Keratinocyte (primary cell): ENCODE measurements at regions not wholly inside any gene's neighbourhood (a gene's known extent, or its start where the extent isn't known, plus 50 kb on each side); places are given as distances from the start of the nearest gene placed in this dataset.

Experiments
- DNase-seq: peaks from one replicate; pipeline ENCODE4 v3.0.0-alpha.2; 2011; ENCODE audit warnings: low read depth, missing footprints, low spot score
- FAIRE-seq: peaks from 2 replicates; lab custom pipeline; 2011; peaks lifted over from hg19 to GRCh38; lab: Jason Lieb, UNC
- H2AFZ ChIP-seq: 2 replicates; pipeline ENCODE4 v1.6.0; 2012; ENCODE audit warnings: low read length, control low read depth, inconsistent platforms; ENCODE audit not compliant: control insufficient read depth
- H3K27ac ChIP-seq: 2 replicates; pipeline ENCODE4 v1.5.1; 2011; ENCODE audit warnings: low read length; ENCODE audit not compliant: control insufficient read depth, insufficient read depth
- H3K27me3 ChIP-seq: 3 replicates; pipeline ENCODE4 v1.6.0; 2011; ENCODE audit warnings: low read length; ENCODE audit not compliant: control insufficient read depth, insufficient read depth; ENCODE audit errors: extremely low read depth
- H3K36me3 ChIP-seq, 2 experiments: 2 replicates in 1 of 2; 3 replicates in 1 of 2; pipeline ENCODE4 v1.5.1; 2011; ENCODE audit warnings: low read length in 2 of 2, mild to moderate bottlenecking in 1 of 2; ENCODE audit not compliant: control insufficient read depth in 2 of 2, insufficient read depth in 2 of 2; ENCODE audit errors: extremely low read depth in 1 of 2
- H3K4me1 ChIP-seq: 3 replicates; pipeline ENCODE4 v1.5.1; 2011; ENCODE audit warnings: low read length; ENCODE audit not compliant: control insufficient read depth, insufficient read depth; ENCODE audit errors: extremely low read depth
- H3K4me2 ChIP-seq: 3 replicates; pipeline ENCODE4 v1.6.0; 2011; ENCODE audit warnings: low read depth, low read length; ENCODE audit not compliant: control insufficient read depth, insufficient read depth; ENCODE audit errors: extremely low read depth
- H3K4me3 ChIP-seq, 3 experiments: fragments of 200-600 bp in 1 of 3; sonication (generic) in 1 of 3; 2 replicates in 2 of 3; 3 replicates in 1 of 3; pipeline ENCODE4 v1.5.1; 2011 to 2016; ENCODE audit warnings: low read length in 3 of 3, mild to moderate bottlenecking in 3 of 3, control low read depth in 2 of 3, inconsistent platforms in 1 of 3, low read depth in 1 of 3, mixed read lengths in 1 of 3, mixed run types in 1 of 3, moderate library complexity in 1 of 3; ENCODE audit not compliant: control insufficient read depth in 2 of 3, insufficient read depth in 2 of 3; ENCODE audit errors: extremely low read depth in 1 of 3
- H3K79me2 ChIP-seq: 2 replicates; pipeline ENCODE4 v1.6.0; 2012; ENCODE audit warnings: low read length; ENCODE audit not compliant: control insufficient read depth, insufficient read depth
- H3K9ac ChIP-seq: 3 replicates; pipeline ENCODE4 v1.6.0; 2011; ENCODE audit warnings: low read length; ENCODE audit not compliant: control insufficient read depth, insufficient read depth; ENCODE audit errors: extremely low read depth
- H3K9me1 ChIP-seq: 3 replicates; pipeline ENCODE4 v1.6.0; 2011; ENCODE audit warnings: low read length; ENCODE audit not compliant: control insufficient read depth, insufficient read depth; ENCODE audit errors: extremely low read depth
- H3K9me3 ChIP-seq: 2 replicates; pipeline ENCODE4 v1.5.1; 2012; ENCODE audit warnings: low read depth, low read length; ENCODE audit not compliant: control insufficient read depth
- H4K20me1 ChIP-seq: 3 replicates; pipeline ENCODE4 v1.6.0; 2011; ENCODE audit warnings: low read length; ENCODE audit not compliant: control insufficient read depth, insufficient read depth; ENCODE audit errors: extremely low read depth
- EZH2 ChIP-seq: IDR thresholded peaks from one replicate; pipeline ENCODE4 v1.6.1; 2012; ENCODE audit warnings: inconsistent platforms, mild to moderate bottlenecking, low read length, moderate library complexity
- dilution Hi-C: fragments of 300-500 bp; cut with MboI; formaldehyde crosslinking; loops from one replicate; pipeline ENCODE4 v1.7.0; 2020; ENCODE audit warnings: low sequenced_read_pairs; ENCODE audit not compliant: extremely low pct_ligation_motif_present
- TF ChIP-seq, protein P1 (sequence below), 3 experiments: IDR thresholded peaks in 1 of 3; conservative IDR thresholded peaks in 1 of 3; optimal IDR thresholded peaks in 1 of 3; 2 replicates in 2 of 3; 3 replicates in 1 of 3; pipeline versions ENCODE3 to v1.5.1; 2011; ENCODE audit warnings: low read length in 3 of 3, mild to moderate bottlenecking in 3 of 3, moderate library complexity in 2 of 3, control low read depth in 1 of 3, inconsistent platforms in 1 of 3; ENCODE audit not compliant: insufficient read depth in 2 of 3; ENCODE audit errors: extremely low read depth in 1 of 3

GRCh38 chr2:33839791-33840190 is 240.7 kb upstream of the FAM98A start:
- H3K4me3 ChIP-seq: no peak overlapping the region
- FAIRE-seq (no peak), DNase-seq (no peak)
- H3K9me1 ChIP-seq: no peaks in the 10 kb centered on the region
- H3K4me1 ChIP-seq: no peaks in the 10 kb centered on the region
- no peak overlapping the region for H2AFZ ChIP-seq
- H3K27ac ChIP-seq: no peak overlapping the region
- no peaks in the 10 kb centered on the region for H3K36me3 ChIP-seq
- H3K79me2 ChIP-seq: no peaks in the 10 kb centered on the region
- no peak for TF ChIP-seq EZH2
- TF ChIP-seq, protein P1, sequence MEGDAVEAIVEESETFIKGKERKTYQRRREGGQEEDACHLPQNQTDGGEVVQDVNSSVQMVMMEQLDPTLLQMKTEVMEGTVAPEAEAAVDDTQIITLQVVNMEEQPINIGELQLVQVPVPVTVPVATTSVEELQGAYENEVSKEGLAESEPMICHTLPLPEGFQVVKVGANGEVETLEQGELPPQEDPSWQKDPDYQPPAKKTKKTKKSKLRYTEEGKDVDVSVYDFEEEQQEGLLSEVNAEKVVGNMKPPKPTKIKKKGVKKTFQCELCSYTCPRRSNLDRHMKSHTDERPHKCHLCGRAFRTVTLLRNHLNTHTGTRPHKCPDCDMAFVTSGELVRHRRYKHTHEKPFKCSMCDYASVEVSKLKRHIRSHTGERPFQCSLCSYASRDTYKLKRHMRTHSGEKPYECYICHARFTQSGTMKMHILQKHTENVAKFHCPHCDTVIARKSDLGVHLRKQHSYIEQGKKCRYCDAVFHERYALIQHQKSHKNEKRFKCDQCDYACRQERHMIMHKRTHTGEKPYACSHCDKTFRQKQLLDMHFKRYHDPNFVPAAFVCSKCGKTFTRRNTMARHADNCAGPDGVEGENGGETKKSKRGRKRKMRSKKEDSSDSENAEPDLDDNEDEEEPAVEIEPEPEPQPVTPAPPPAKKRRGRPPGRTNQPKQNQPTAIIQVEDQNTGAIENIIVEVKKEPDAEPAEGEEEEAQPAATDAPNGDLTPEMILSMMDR (optimal IDR thresholded peaks at IDR 0.05 in 1 of 3, IDR thresholded peaks at IDR 0.05 in 1 of 3, conservative IDR thresholded peaks at IDR 0.05 in 1 of 3; ENCODE audit: extremely low read depth in 1 of 3, insufficient read depth in 2 of 3, low read length in 3 of 3): no peak
- no peak overlapping the region for H3K9ac ChIP-seq
- no peaks in the 10 kb centered on the region for H4K20me1 ChIP-seq
- no peaks in the 10 kb centered on the region for H3K27me3 ChIP-seq
- dilution Hi-C loops: no loop called here
- H3K9me3 ChIP-seq: peaks cover 2% of the 10 kb centered on the region
- no peak overlapping the region for H3K4me2 ChIP-seq

GRCh38 chr2:33836628-33837027 is 237.5 kb upstream of the FAM98A start:
- Histone ChIP-seq H3K79me2 (no peaks in the 10 kb centered on the region), H3K9me3 (peaks cover 2% of the 10 kb centered on the region), H3K9me1 (no peaks in the 10 kb centered on the region), H3K27ac (no peak overlapping the region), H3K4me1 (no peaks in the 10 kb centered on the region), H3K27me3 (no peaks in the 10 kb centered on the region), H2AFZ (no peak overlapping the region), H3K4me2 (no peak overlapping the region), H3K4me3 (no peak overlapping the region), H3K9ac (no peak overlapping the region), H3K36me3 (no peaks in the 10 kb centered on the region), H4K20me1 (no peaks in the 10 kb centered on the region)
- TF ChIP-seq, protein P1 (optimal IDR thresholded peaks at IDR 0.05 in 1 of 3, IDR thresholded peaks at IDR 0.05 in 1 of 3, conservative IDR thresholded peaks at IDR 0.05 in 1 of 3; ENCODE audit: extremely low read depth in 1 of 3, insufficient read depth in 2 of 3, low read length in 3 of 3): no peak
- TF ChIP-seq EZH2: no peak
- no peak for DNase-seq
- FAIRE-seq: no peak
- dilution Hi-C loops: no loop called here
